MG63 (cell line): ENCODE measurements at regions not wholly inside any gene's neighbourhood (a gene's known extent, or its start where the extent isn't known, plus 50 kb on each side); places are given as distances from the start of the nearest gene placed in this dataset.
"Not testable (repeated sequence)": the region's sequence is repeated elsewhere in the genome, so short reads cannot be mapped to it uniquely, and the experiment has no call there.

Source experiments
- DNase-seq: peaks from one replicate; pipeline ENCODE4 v3.0.0-alpha.2; 2020
- H3K27me3 ChIP-seq: fragments of 250-450 bp; sonication (Bioruptor Pico); 2 replicates; pipeline ENCODE4 v1.5.1; 2020; ENCODE audit warnings: mild to moderate bottlenecking, moderate library complexity
- H3K36me3 ChIP-seq: fragments of 250-450 bp; sonication (Bioruptor Pico); 2 replicates; pipeline ENCODE4 v1.5.1; 2020; ENCODE audit warnings: mild to moderate bottlenecking, moderate library complexity
- H3K4me3 ChIP-seq: fragments of 250-450 bp; sonication (Bioruptor Pico); 2 replicates; pipeline ENCODE4 v1.5.1; 2020; ENCODE audit warnings: mild to moderate bottlenecking, moderate library complexity
- H3K9me3 ChIP-seq: fragments of 250-450 bp; sonication (Bioruptor Pico); 2 replicates; pipeline ENCODE4 v1.5.1; 2020; ENCODE audit warnings: mild to moderate bottlenecking, moderate library complexity

DNA sequence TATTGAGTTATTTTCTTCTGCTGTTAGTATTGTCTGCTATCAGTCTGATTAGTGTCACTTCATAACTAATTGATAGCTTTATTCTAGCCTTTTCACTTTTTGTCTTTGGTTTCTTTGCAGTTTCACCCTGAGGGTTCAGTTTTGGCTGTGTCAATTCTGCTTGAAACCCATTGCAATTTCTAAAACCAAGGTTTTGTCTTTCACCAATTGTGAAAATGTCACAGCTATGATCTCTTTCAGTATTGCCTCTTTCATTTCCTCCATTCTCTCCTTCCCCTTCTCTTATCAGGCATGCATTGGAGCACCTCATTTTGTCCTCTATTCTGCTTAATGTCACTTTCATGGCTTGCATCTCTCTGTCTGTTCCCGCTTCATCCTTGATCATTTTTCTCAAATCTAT lies 248.1 kb downstream of the YTHDC2 start:
- no peak for DNase-seq
- Histone ChIP-seq H3K36me3 (no peaks in the 10 kb centered on the region), H3K27me3 (no peaks in the 10 kb centered on the region; the same call in 1 of the 2 replicates), H3K4me3 (no peak overlapping the region), H3K9me3 (peaks cover 2% of the 10 kb centered on the region; the same call in 1 of the 2 replicates)

DNA sequence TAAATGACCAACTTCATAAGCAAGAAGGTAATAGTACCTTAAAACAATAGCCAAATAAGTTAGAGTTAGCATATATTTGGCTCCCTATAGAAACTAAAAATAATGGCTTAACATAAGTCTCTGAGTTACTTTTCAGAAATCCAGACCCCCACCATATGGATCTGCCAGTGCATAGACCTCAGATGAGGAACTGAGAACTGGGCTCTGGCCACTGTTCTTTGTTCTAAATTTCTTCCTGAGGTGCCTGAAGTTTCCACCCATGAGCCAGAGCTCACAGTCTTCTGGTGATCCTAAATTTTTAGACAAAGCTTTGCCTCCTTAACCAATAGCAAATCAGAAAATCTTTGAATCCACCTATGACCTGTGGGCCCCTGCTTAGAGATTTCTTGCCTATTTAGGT lies 250.9 kb downstream of the YTHDC2 start:
- Histone ChIP-seq H3K9me3 (peaks cover 10% of the 10 kb centered on the region), H3K27me3 (no peaks in the 10 kb centered on the region), H3K36me3 (no peaks in the 10 kb centered on the region), H3K4me3 (no peak overlapping the region)
- DNase-seq = no peak

GRCh38 chr5:113766827-113767226 lies 253.3 kb downstream of the YTHDC2 start:
- H3K36me3 ChIP-seq, H3K27me3 ChIP-seq, DNase-seq, H3K4me3 ChIP-seq: not testable (repeated sequence)
- H3K9me3 ChIP-seq = peaks cover 10% of the 10 kb centered on the region

DNA sequence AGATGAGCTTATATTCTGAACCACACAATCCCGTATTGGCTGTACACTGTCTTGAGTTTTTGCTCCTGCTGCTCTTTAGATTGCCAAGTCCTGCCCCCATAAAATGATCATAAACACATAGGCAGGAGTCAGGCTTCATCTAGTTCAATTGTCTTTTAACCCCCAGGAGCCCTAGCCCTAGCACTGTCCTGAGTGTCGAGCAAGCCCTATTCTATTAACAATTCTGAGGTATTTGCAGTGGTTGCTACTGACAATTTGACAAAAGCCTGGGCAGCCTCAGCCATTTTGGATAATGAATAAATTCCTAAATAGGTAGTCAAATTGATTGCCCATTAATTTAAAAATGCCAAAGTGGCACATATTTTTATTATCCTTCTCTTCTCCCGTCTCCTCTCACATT lies 257.2 kb downstream of the YTHDC2 start:
- Histone ChIP-seq H3K9me3 (peaks cover 10% of the 10 kb centered on the region), H3K36me3 (no peaks in the 10 kb centered on the region), H3K4me3 (no peak overlapping the region), H3K27me3 (no peaks in the 10 kb centered on the region)
- DNase-seq = no peak

GRCh38 chr5:113771483-113771882 lies 258.0 kb downstream of the YTHDC2 start:
- H3K4me3 ChIP-seq = no peak overlapping the region
- peaks cover 9% of the 10 kb centered on the region for H3K9me3 ChIP-seq
- H3K36me3 ChIP-seq = no peaks in the 10 kb centered on the region
- H3K27me3 ChIP-seq = no peaks in the 10 kb centered on the region
- DNase-seq = no peak

GRCh38 chr5:113776168-113776567 lies 262.7 kb downstream of the YTHDC2 start:
- DNase-seq = no peak
- Histone ChIP-seq H3K4me3 (no peak overlapping the region), H3K9me3 (no peaks in the 10 kb centered on the region), H3K36me3 (no peaks in the 10 kb centered on the region), H3K27me3 (no peaks in the 10 kb centered on the region)

DNA sequence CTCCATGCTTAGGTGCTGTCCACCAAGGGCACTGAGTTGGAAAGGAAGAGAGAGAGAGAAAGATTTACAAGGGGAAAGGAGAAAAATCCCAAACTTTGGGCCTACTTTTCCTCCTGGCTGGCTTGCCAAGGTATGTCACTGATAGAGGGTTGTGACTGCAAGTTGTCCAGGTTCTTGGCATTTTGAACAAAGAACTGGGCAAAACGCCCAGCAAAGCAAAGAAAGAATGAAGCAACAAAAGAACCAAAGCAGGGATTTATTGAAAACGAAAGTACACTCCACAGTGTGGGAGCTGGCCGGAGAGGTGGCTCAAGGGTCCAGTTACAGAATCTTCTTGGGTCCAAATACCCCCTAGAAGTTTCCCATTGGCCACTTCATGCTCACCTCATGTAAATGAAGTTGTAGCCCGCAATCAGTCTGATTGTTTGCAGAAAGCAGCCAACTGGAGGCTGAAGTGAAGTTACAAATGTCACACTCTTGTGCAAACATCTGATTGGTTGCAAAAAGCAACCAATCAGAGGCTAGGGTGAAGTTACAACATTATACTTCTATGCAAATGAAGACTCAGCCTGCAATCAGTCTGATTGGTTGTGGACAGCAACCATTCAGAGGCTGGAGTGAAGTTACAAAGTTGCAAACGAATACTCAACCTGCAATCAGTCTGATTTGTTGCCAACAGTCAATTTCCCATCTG lies 263.5 kb downstream of the YTHDC2 start:
- no peak for DNase-seq
- H3K27me3 ChIP-seq = no peaks in the 10 kb centered on the region
- no peaks in the 10 kb centered on the region for H3K36me3 ChIP-seq
- H3K9me3 ChIP-seq = no peaks in the 10 kb centered on the region
- H3K4me3 ChIP-seq = no peak overlapping the region

- no peak for DNase-seq
- Histone ChIP-seq H3K4me3 (no peak overlapping the region), H3K27me3 (no peaks in the 10 kb centered on the region), H3K9me3 (no peaks in the 10 kb centered on the region), H3K36me3 (no peaks in the 10 kb centered on the region)
Measured at GRCh38 chr5:113778147-113778546, 264.7 kb downstream of the YTHDC2 start.

DNA sequence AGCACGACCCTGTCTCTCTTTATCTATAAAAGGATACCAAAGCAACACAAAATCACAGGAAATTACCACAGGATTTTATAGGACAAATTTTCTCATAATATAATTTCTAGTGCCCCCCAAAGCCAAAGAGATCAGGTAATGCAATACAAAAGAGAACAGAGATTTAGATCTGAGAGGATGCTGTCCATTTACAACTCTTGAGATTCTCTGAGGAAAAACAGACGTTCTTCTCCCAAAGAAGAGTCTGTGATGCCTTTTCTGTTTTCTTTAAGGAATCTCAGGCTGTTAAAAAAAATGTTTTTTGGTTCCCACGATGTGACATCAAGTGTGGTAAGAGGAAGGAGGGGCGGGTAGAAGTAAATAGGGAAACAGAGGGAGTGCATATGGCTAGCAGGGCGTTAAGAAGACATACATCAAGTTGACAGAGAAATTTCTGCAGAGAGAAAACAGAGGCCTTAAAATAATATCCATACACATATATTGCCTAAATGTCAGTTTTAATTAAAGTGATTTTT lies 274.7 kb downstream of the YTHDC2 start:
- Histone ChIP-seq H3K27me3 (peaks cover 6% of the 10 kb centered on the region; the same call in 1 of the 2 replicates), H3K9me3 (no peaks in the 10 kb centered on the region), H3K36me3 (no peaks in the 10 kb centered on the region), H3K4me3 (no peak overlapping the region)
- DNase-seq = no peak

- Histone ChIP-seq H3K27me3 (peaks cover 3% of the 10 kb centered on the region; the same call in 1 of the 2 replicates), H3K9me3 (no peaks in the 10 kb centered on the region), H3K4me3 (no peak overlapping the region), H3K36me3 (no peaks in the 10 kb centered on the region)
- DNase-seq = no peak
Measured at GRCh38 chr5:113789769-113790168, 276.3 kb downstream of the YTHDC2 start.

DNA sequence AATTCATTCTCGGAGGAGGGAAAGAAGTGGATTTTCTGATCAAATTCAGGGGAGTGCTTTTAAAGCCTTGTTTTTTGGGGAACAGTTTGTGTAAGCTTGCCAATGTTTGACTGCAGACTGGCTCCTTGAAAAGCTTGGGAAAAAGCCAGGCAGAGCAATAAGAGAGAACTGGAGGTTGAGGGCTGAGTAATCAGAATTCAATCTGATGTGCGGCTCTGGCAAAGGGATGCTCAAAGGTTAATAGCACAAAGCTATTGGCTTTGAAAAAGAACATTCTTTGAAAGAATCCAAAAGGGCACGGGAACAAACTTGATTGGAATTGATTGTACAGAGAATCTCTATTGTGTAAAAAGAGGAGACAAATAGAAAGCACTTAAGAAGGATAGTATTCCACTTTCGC lies 279.3 kb downstream of the YTHDC2 start:
- Histone ChIP-seq H3K27me3 (peaks cover 3% of the 10 kb centered on the region; the same call in 1 of the 2 replicates), H3K36me3 (no peaks in the 10 kb centered on the region), H3K4me3 (no peak overlapping the region), H3K9me3 (no peaks in the 10 kb centered on the region)
- DNase-seq = no peak

DNA sequence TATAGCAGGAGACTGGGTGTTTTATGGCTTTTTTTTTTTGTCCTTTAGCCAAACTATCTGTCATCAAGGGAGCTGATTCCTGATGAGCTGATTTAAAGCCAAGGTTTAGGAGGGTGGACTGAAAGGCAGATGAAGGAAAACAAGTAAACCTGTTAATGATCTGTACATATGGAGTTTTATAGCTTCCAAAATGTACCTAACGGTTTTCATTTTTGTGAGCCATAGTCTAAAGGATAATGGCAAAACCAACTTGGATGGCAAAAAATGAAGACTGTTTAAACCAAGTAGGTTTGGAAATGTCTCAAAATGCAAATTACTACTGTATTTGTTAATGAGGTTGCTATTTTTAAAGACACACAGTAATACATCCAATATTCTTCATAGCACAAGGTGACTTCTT lies 281.5 kb downstream of the YTHDC2 start:
- no peak overlapping the region for H3K4me3 ChIP-seq
- H3K27me3 ChIP-seq = no peaks in the 10 kb centered on the region
- no peaks in the 10 kb centered on the region for H3K9me3 ChIP-seq
- DNase-seq = no peak
- no peaks in the 10 kb centered on the region for H3K36me3 ChIP-seq

DNA sequence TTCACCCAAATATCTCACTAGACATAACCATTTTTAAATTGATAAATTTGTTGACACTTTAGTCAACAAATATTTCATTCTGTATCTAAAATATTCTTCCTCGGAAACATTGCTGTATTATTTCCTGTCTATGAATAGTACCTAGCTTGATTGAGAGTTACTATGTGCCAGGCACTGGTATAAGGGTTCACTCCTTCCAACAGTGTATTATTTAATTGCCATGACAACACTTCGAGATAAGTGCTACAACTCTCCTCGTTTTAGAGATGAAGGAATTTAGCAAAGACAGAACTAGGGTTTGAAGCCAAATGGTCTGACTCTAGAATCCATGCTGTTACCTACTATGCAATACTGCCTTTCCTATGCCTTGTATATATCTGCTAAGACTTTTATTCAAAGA lies 287.2 kb downstream of the YTHDC2 start:
- no peaks in the 10 kb centered on the region for H3K27me3 ChIP-seq
- H3K4me3 ChIP-seq = no peak overlapping the region
- H3K9me3 ChIP-seq = no peaks in the 10 kb centered on the region
- no peaks in the 10 kb centered on the region for H3K36me3 ChIP-seq
- no peak for DNase-seq

GRCh38 chr5:113804264-113804663 lies 290.8 kb downstream of the YTHDC2 start:
- no peak for DNase-seq
- H3K9me3 ChIP-seq = no peaks in the 10 kb centered on the region
- H3K27me3 ChIP-seq = no peaks in the 10 kb centered on the region
- H3K4me3 ChIP-seq = no peak overlapping the region
- H3K36me3 ChIP-seq = no peaks in the 10 kb centered on the region

- no peaks in the 10 kb centered on the region for H3K27me3 ChIP-seq
- no peak overlapping the region for H3K4me3 ChIP-seq
- DNase-seq = no peak
- no peaks in the 10 kb centered on the region for H3K9me3 ChIP-seq
- no peaks in the 10 kb centered on the region for H3K36me3 ChIP-seq
Measured at GRCh38 chr5:113804943-113805342, 291.4 kb downstream of the YTHDC2 start.

GRCh38 chr5:113806250-113806649 lies 292.8 kb downstream of the YTHDC2 start:
- H3K9me3 ChIP-seq = no peaks in the 10 kb centered on the region
- no peaks in the 10 kb centered on the region for H3K27me3 ChIP-seq
- no peak for DNase-seq
- no peaks in the 10 kb centered on the region for H3K36me3 ChIP-seq
- no peak overlapping the region for H3K4me3 ChIP-seq

GRCh38 chr5:113806904-113807303 lies 293.4 kb downstream of the YTHDC2 start:
- H3K4me3 ChIP-seq = no peak overlapping the region
- no peaks in the 10 kb centered on the region for H3K27me3 ChIP-seq
- no peaks in the 10 kb centered on the region for H3K36me3 ChIP-seq
- no peak for DNase-seq
- H3K9me3 ChIP-seq = no peaks in the 10 kb centered on the region

- no peaks in the 10 kb centered on the region for H3K9me3 ChIP-seq
- no peak overlapping the region for H3K4me3 ChIP-seq
- H3K27me3 ChIP-seq = no peaks in the 10 kb centered on the region
- DNase-seq = no peak
- no peaks in the 10 kb centered on the region for H3K36me3 ChIP-seq
Measured at GRCh38 chr5:113807427-113807991, 294.0 kb downstream of the YTHDC2 start.
